Keratinocyte (primary cell): ENCODE measurements at regions not wholly inside any gene's neighbourhood (a gene's known extent, or its start where the extent isn't known, plus 50 kb on each side); places are given as distances from the start of the nearest gene placed in this dataset.
"Not testable (repeated sequence)": the region's sequence is repeated elsewhere in the genome, so short reads cannot be mapped to it uniquely, and the experiment has no call there.

ENCODE experiments used
- DNase-seq: peaks from one replicate; pipeline ENCODE4 v3.0.0-alpha.2; 2011; ENCODE audit warnings: low read depth, missing footprints, low spot score
- FAIRE-seq: peaks from 2 replicates; lab custom pipeline; 2011; peaks lifted over from hg19 to GRCh38; lab: Jason Lieb, UNC
- H2AFZ ChIP-seq: 2 replicates; pipeline ENCODE4 v1.6.0; 2012; ENCODE audit warnings: low read length, control low read depth, inconsistent platforms; ENCODE audit not compliant: control insufficient read depth
- H3K27ac ChIP-seq: 2 replicates; pipeline ENCODE4 v1.5.1; 2011; ENCODE audit warnings: low read length; ENCODE audit not compliant: control insufficient read depth, insufficient read depth
- H3K27me3 ChIP-seq: 3 replicates; pipeline ENCODE4 v1.6.0; 2011; ENCODE audit warnings: low read length; ENCODE audit not compliant: control insufficient read depth, insufficient read depth; ENCODE audit errors: extremely low read depth
- H3K36me3 ChIP-seq, 2 experiments: 2 replicates in 1 of 2; 3 replicates in 1 of 2; pipeline ENCODE4 v1.5.1; 2011; ENCODE audit warnings: low read length in 2 of 2, mild to moderate bottlenecking in 1 of 2; ENCODE audit not compliant: control insufficient read depth in 2 of 2, insufficient read depth in 2 of 2; ENCODE audit errors: extremely low read depth in 1 of 2
- H3K4me1 ChIP-seq: 3 replicates; pipeline ENCODE4 v1.5.1; 2011; ENCODE audit warnings: low read length; ENCODE audit not compliant: control insufficient read depth, insufficient read depth; ENCODE audit errors: extremely low read depth
- H3K4me2 ChIP-seq: 3 replicates; pipeline ENCODE4 v1.6.0; 2011; ENCODE audit warnings: low read depth, low read length; ENCODE audit not compliant: control insufficient read depth, insufficient read depth; ENCODE audit errors: extremely low read depth
- H3K4me3 ChIP-seq, 3 experiments: fragments of 200-600 bp in 1 of 3; sonication (generic) in 1 of 3; 2 replicates in 2 of 3; 3 replicates in 1 of 3; pipeline ENCODE4 v1.5.1; 2011 to 2016; ENCODE audit warnings: low read length in 3 of 3, mild to moderate bottlenecking in 3 of 3, control low read depth in 2 of 3, inconsistent platforms in 1 of 3, low read depth in 1 of 3, mixed read lengths in 1 of 3, mixed run types in 1 of 3, moderate library complexity in 1 of 3; ENCODE audit not compliant: control insufficient read depth in 2 of 3, insufficient read depth in 2 of 3; ENCODE audit errors: extremely low read depth in 1 of 3
- H3K79me2 ChIP-seq: 2 replicates; pipeline ENCODE4 v1.6.0; 2012; ENCODE audit warnings: low read length; ENCODE audit not compliant: control insufficient read depth, insufficient read depth
- H3K9ac ChIP-seq: 3 replicates; pipeline ENCODE4 v1.6.0; 2011; ENCODE audit warnings: low read length; ENCODE audit not compliant: control insufficient read depth, insufficient read depth; ENCODE audit errors: extremely low read depth
- H3K9me1 ChIP-seq: 3 replicates; pipeline ENCODE4 v1.6.0; 2011; ENCODE audit warnings: low read length; ENCODE audit not compliant: control insufficient read depth, insufficient read depth; ENCODE audit errors: extremely low read depth
- H3K9me3 ChIP-seq: 2 replicates; pipeline ENCODE4 v1.5.1; 2012; ENCODE audit warnings: low read depth, low read length; ENCODE audit not compliant: control insufficient read depth
- H4K20me1 ChIP-seq: 3 replicates; pipeline ENCODE4 v1.6.0; 2011; ENCODE audit warnings: low read length; ENCODE audit not compliant: control insufficient read depth, insufficient read depth; ENCODE audit errors: extremely low read depth
- CTCF ChIP-seq, 3 experiments: IDR thresholded peaks in 1 of 3; conservative IDR thresholded peaks in 1 of 3; optimal IDR thresholded peaks in 1 of 3; 2 replicates in 2 of 3; 3 replicates in 1 of 3; pipeline versions ENCODE3 to v1.5.1; 2011; ENCODE audit warnings: low read length in 3 of 3, mild to moderate bottlenecking in 3 of 3, moderate library complexity in 2 of 3, control low read depth in 1 of 3, inconsistent platforms in 1 of 3; ENCODE audit not compliant: insufficient read depth in 2 of 3; ENCODE audit errors: extremely low read depth in 1 of 3
- EZH2 ChIP-seq: IDR thresholded peaks from one replicate; pipeline ENCODE4 v1.6.1; 2012; ENCODE audit warnings: inconsistent platforms, mild to moderate bottlenecking, low read length, moderate library complexity
- dilution Hi-C: fragments of 300-500 bp; cut with MboI; formaldehyde crosslinking; loops from one replicate; pipeline ENCODE4 v1.7.0; 2020; ENCODE audit warnings: low sequenced_read_pairs; ENCODE audit not compliant: extremely low pct_ligation_motif_present

GRCh38 chr13:50544211-50544610 is 299.3 kb downstream of the DLEU7 start:
- H3K27ac ChIP-seq = no peak overlapping the region
- no peaks in the 10 kb centered on the region for H3K79me2 ChIP-seq
- H3K4me3 ChIP-seq = no peak overlapping the region
- no peak overlapping the region for H3K9ac ChIP-seq
- no peaks in the 10 kb centered on the region for H3K9me1 ChIP-seq
- no peaks in the 10 kb centered on the region for H4K20me1 ChIP-seq
- peaks cover 2% of the 10 kb centered on the region for H3K4me1 ChIP-seq
- dilution Hi-C loops = no loop called here
- TF ChIP-seq EZH2 = no peak
- TF ChIP-seq CTCF (optimal IDR thresholded peaks at IDR 0.05 in 1 of 3, IDR thresholded peaks at IDR 0.05 in 1 of 3, conservative IDR thresholded peaks at IDR 0.05 in 1 of 3; ENCODE audit: extremely low read depth in 1 of 3, insufficient read depth in 2 of 3, low read length in 3 of 3) = no peak
- FAIRE-seq (no peak), DNase-seq (no peak)
- H3K9me3 ChIP-seq = no peaks in the 10 kb centered on the region
- no peaks in the 10 kb centered on the region for H3K36me3 ChIP-seq
- no peaks in the 10 kb centered on the region for H3K27me3 ChIP-seq
- H3K4me2 ChIP-seq = no peak overlapping the region
- H2AFZ ChIP-seq = no peak overlapping the region

- H3K9ac ChIP-seq, DNase-seq, H3K27ac ChIP-seq, H3K4me2 ChIP-seq, H3K9me3 ChIP-seq, H3K27me3 ChIP-seq, H3K9me1 ChIP-seq, dilution Hi-C loops, H3K36me3 ChIP-seq, H3K4me3 ChIP-seq, FAIRE-seq, H4K20me1 ChIP-seq, H3K79me2 ChIP-seq, H2AFZ ChIP-seq, H3K4me1 ChIP-seq: not testable (repeated sequence)
Measured at GRCh38 chr13:50547175-50547574, 296.3 kb downstream of the DLEU7 start.

GRCh38 chr13:50548586-50548985 is 294.9 kb downstream of the DLEU7 start:
- Histone ChIP-seq H3K9ac (no peak overlapping the region), H3K9me3 (no peaks in the 10 kb centered on the region), H3K4me2 (no peak overlapping the region), H2AFZ (no peak overlapping the region), H3K27me3 (no peaks in the 10 kb centered on the region), H3K4me3 (no peak overlapping the region), H3K79me2 (no peaks in the 10 kb centered on the region), H3K9me1 (no peaks in the 10 kb centered on the region), H3K36me3 (no peaks in the 10 kb centered on the region), H3K27ac (no peak overlapping the region), H4K20me1 (no peaks in the 10 kb centered on the region), H3K4me1 (peaks cover 2% of the 10 kb centered on the region)
- dilution Hi-C loops = no loop called here
- no peak for FAIRE-seq
- TF ChIP-seq EZH2 = no peak
- no peak for TF ChIP-seq CTCF (optimal IDR thresholded peaks at IDR 0.05 in 1 of 3, IDR thresholded peaks at IDR 0.05 in 1 of 3, conservative IDR thresholded peaks at IDR 0.05 in 1 of 3; ENCODE audit: extremely low read depth in 1 of 3, insufficient read depth in 2 of 3, low read length in 3 of 3)
- no peak for DNase-seq
